Daoy (cell line): ENCODE measurements at regions not wholly inside any gene's neighbourhood (a gene's known extent, or its start where the extent isn't known, plus 50 kb on each side); places are given as distances from the start of the nearest gene placed in this dataset.

Source experiments
- DNase-seq: peaks from one replicate; pipeline ENCODE4 v3.0.0-alpha.2; 2015; ENCODE audit warnings: low read depth

DNA sequence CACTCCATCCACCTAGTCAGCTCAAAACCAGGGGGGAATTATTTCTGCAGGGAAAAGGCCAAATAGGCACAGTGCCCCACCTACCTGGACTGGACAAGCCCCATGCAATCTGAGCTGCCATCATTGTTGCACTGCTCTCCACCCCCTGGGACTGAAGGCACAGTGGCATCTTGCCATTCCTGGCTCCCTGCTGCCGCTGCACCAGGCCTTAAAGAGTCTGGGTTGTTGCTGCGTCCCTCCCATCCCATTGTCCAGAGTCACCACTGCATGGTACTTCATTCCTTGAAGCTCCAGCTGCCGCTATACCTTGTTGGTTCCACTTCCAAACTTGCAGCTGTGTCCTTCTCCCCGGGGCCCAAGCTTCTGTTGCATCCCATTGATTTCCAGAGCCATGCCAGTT, 629.7 kb downstream of the STIM2 start:
- no peak for DNase-seq

DNA sequence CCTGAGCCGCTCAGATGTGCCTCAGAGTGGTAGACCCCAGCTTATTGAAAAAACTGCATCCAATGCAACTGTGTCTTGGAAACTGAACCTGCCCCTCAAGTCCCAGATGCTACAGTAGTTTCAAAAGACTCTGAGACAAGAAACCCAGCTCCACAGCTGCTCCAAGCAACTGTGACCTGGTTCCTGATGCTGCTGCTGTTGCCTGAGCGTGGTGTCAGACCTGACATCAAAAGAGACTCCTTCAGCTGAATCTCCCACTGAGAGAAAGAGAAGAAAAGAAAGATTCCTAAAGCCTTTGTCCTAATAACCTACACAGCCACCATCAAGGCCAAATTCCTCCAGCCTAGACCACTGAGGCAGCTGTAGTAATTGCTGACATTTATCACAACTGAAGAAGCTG, 630.1 kb downstream of the STIM2 start:
- no peak for DNase-seq

DNA sequence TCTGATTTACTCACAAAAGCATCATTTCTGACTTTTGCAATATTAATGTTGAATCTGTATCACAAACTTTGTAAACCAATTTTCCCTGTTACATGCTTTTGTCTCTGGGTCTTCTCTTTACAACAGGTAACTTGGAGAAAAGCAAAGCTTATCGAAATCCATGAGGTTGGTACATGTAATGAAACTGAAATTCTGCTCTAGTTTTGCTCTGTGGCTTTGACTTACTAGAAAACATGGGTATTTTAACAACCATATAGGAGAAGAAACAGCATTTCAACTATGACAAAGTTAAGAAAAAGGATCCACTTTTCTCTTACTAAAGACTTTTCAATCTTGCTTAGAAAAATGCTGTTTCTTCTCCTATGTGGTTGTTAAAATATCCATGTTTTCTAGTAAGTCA, 645.8 kb downstream of the STIM2 start:
- no peak for DNase-seq

DNA sequence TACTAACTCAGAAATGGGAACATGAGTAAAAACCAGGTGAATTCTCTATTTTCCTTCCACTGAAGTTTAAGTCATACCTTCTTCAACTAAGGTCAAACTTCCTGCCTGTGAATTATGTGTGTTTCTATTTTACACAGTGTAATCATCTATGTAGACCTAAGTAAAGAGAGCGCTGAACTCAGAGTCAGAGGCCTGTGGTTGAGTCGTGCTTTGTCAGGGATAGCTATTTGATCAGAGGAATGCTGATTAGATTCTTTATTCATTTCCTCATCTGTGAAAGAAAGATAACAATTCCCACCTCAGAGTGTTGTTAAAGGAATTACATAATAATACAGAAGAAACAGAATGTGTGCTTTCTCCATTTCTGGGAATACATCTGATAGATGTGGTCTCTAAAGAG, 654.1 kb downstream of the STIM2 start:
- no peak for DNase-seq

DNA sequence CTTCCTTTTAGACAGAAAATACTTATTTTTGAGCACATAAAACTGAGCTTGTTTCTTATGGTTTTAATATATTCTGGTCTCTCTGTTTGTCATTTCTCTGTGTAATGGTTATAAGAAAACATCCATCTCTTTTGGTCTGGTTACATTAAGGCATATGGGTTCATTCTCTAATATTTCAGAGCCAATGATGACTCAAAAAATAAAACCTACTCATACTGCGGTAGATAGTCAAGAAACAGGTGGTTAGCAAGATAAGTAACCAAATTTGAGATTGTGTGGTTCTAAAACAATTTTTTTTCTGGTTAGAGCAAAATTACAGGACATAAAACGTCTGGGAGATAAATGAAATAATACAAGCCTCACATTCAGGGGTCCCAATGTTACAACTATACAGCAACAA, 654.5 kb downstream of the STIM2 start:
- DNase-seq: no peak

DNA sequence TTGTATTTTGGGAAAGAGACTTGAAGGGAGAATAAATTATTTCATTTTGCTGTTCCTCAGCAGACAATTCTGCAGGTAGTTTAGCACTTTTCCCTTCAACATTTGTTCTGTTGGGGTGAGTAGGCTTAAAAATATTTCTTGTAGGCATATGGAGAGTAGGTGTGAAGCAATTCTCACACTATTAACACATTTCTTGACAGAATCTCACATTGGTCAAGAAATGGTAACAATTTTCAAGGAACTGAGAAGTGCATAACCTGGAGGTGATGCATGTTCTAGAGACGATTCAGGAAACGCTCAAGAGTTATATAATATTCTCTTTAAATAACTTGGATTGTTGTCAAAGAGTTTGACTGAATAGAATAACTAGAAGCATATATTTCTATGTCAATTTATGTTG, 658.2 kb downstream of the STIM2 start:
- no peak for DNase-seq

DNA sequence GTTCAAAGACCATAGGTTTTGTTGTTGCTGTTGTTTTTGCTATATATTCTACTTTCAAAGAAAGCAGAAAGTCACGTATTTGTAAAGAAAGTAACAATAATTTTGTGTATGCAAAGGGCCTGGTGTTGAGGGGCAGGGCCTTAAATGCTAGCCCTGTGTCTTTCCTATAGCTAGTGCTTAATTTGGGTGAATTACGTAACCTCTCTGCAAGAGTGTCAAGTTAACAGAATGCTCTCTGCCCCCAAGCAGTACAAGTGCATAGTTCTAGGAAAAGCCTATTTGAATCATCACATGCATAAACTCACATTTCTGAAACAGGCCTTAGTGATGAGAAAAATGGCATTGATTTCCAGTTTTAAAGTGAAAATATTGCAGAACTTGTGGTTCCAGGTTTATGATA, 663.6 kb downstream of the STIM2 start:
- no peak for DNase-seq

DNA sequence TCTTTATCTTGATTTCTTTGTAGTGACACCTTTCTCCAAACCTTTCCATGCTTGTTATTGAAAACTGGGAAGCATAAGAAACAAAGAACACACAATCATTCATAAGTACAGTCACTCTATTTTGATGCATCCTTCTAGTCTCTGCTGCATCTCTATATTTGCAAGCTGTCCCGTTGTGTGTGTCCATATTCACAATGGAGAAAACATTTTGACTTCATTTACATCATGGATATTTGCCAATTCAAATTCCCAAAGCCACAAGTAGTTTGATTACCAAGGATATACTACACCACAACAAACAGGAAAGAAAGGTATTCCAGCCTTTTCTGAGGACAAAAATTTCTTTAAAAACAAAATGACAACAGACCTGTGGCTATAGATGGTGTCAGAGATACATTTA, 673.8 kb downstream of the STIM2 start:
- no peak for DNase-seq

DNA sequence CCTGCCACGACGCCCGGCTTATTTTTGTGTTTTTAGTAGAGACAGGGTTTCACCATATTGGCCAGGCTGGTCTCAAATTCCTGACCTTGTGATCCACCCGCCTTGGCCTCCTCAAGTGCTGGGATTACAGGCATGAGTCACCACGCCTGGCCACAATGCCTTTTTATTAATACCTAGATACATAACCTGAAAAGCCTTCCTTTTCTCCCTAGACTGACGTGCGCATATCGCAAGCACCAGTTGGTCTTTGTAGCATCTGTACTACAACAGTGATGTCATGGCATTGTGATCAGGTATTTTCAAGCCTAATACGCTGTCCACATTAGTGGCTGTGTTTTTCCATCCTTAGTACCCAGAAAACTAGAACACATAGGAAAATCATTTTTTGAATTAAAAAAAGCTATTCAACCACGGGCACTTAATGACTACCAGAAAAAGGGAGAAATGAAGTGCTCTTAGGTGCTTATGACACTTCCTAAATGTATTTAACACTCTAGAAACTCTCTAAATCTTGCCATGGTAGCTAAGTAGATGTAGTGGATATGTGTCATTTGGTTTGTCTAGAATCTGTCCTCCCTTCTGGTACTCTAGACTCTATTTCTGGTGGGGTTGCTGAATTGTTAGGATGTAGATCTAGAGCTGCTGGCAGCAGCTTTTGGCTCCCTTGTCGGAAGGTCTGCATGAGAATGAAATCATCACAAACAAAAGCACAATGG, 707.8 kb downstream of the STIM2 start:
- no peak for DNase-seq

DNA sequence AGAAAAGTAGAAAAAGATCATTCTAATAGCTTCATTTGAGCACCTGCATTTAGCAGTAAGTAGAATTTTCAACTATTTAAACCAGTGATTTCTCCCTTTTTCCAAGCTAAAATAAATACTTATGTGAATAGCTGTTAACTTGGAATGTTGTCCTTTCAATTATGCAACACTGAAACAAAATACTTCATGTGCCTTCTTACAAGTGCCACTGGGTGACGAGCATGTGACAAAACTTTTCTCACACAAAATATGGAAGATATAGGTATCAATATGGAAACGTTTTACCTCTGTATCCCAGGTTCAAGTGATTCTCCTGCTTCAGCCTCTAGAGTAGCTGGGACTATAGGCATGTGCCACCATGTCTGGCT, 708.3 kb downstream of the STIM2 start:
- DNase-seq: no peak

DNA sequence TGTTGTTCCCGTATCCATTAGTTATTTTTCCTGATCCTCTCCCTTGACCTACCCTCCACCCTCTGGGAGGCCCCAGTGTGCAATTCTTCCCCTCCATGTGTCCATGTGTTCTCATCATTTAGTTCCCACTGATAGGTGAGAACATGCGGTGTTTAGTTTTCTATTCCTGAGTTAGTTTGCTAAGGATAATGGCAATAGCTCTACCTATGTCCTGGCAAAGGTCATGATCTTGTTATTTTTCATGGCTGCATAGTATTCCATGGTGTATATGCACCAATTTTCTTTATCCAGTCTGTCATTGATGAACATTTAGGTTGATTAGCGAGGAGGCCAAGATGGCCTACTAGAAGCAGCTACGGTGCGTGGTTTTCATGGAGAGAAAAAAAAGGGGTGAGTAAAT, 714.1 kb downstream of the STIM2 start:
- DNase-seq: no peak

DNA sequence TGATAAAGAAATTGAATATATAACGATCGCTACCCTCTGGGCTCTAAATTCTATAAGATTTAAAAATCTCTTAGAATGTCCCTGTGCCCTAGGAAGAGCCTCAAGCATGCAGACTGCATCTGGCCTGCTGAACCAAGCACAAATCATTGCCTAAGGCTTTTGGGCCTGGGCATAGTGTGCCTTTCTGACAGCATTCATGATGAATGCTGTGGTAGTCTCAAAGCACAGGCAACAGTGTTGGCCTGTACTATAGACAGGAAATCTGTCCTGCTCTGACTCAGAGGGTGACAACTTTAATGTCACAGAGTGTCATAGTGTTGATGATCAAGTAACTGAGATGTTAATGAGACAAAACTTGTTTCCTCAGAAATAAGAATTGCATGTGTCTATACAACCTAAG, 717.3 kb downstream of the STIM2 start:
- DNase-seq: no peak

DNA sequence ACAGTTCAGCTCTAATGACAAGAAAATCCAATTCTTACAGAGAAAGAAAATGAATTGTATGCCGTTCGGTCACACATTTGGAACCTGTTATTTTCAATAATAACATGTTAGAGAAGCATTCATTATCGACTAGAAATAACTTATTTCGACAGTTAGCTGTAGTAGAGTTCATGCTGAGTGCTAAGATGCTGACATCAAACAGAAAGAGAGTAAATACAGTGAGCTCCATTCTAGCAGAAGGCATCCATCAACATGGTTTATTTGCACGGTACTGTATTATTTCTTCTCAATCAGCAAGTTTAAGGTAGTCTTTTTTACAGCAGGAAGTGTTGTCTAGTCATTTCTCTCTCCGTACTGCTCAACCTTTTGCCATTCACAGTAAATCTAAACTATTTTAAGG, 732.1 kb downstream of the STIM2 start:
- DNase-seq: no peak

DNA sequence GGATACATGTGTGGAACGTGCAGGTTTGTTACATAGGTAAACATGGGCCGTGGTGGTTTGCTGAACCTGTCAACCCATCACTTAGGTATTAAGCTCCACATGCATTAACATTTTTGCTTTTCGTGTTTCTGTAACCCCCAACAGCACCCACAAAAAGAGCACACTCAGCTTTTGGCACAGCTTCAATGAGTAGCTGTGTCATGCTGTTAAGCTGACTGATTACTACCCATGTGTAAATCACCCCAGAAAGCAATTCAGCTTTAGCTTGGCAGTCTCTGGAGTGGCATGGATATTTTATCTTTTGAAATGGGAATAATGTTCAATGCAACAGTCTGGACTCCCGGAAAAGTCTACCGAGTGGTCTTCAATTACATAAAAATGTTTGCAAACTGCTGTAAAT, 734.3 kb downstream of the STIM2 start:
- no peak for DNase-seq

DNA sequence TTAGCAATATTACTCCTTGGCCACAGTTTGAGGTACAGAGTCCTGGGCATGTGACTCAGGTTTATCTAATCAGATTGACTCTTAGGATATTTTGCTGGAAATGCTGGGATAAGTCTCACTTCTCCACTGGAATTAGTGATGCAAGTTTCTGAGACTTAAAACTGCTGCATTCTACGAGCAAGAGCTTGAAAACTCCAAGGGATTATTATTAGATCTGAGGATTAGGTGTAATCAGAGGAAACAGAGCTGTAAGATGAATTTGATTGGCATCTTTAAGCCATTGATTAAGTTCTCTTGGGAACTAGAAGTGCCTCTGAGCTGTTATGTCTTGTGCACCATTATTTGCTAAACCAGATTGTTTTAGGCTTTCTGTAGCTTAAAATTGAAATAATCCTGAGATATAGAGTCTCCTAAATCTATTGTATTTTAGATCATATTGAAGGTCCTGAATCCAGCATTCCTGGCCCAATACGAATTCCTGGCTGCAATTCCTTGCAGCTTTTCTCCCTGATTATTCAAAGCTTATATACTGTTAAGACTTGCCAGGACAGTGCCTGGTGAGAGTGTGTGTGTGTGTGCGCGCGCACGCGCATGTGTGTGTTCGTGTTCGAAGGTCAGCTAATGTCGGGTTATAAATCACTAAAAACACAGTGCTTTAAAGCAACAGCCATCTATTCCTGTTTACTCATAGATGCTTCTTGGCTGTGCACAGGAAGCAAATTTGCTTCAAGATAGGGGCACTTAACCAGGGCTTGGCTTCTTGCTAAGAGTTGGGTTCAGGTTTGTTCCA, 735.1 kb downstream of the STIM2 start:
- DNase-seq: no peak

DNA sequence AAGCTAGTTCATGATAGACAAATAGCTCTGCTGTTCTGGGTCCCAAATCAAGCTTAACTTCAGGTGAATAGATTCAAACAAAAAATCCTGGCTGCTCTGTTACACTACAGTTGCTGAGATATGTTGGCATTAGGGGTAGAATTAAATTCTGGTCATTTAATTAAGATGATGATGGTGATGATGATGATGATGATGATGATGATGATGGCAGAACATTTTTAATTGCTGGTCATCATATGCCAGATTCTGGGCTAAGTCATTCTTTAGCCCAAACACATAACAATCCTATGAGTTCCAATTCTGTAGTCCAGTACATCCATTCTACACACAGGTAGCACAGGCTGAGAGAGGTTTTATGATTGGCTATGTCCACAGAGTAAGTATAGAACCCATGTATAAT, 741.5 kb downstream of the STIM2 start:
- DNase-seq: no peak

DNA sequence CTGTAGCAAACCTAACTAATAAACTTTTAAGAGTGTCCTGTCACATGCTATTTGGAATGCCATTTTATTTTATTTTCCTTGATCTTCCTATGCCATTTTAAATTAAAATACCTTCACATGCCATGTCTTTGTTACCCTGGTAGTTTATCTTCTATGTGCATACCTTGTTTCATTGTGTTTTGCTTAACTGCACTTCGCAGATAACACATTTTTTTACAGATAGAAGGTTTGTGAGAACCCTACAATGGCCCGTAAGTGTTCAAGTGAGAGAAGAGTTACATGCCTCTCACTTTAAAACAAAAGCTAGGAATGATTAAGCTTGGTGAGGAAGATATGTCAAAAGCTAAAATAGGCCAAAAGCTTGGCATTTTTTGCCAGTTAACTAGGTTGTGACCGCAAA, 744.1 kb downstream of the STIM2 start:
- no peak for DNase-seq

DNA sequence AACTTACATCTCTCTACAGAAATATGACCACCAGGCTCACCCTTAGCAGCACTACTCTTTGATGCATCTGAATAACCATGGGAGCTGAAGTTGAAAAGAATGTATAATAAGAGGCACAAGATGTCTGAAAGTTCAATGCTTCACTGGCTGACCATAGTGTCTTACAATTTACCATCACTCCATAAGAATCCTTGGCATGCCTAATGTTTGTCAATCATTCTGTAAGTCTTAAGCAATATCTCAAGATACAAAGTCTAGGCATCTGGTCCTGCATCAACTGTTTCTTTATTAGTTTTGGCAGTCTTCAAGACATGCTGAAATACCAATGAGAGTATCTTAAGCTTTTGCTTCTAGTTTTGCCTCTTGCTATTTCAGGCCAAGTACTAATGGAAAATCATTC, 755.5 kb downstream of the STIM2 start:
- DNase-seq: no peak

DNA sequence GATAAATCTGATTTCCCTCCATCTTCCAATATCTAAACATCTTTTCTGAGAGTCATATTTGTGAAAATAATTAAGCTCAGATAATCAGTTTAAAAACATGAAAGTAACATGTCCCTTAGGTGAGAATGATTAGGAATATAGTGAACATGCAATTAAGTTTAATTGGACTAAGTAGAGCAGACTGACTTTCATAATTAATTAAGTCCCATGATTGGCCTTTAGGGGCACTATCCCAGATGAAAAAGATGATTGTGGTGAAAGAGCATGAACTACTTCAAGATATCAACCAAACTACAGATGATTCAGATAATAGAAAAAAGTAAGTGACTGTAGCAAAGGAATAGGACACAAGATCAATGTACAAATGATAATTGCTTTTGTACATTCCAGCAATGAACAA, 758.8 kb downstream of the STIM2 start:
- DNase-seq: no peak

DNA sequence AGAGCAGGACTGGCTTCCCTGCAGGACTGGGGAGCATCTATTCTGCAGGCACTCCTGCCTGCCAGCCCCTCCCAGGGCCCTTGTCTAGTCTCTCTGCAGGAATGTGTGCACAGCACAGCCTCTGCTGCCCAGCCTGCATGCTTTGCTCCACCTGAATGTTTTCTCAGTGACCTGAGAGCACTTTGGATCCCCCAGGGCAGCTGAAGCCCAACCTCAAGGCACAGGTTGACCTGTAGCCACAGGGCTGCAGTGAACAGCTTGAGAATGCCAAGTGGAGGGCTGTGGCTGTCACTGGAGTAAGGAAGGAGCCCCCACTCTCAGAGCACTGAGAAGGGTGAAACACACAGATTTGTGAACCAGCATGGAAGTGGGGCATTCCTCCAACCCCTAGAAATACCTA, 760.2 kb downstream of the STIM2 start:
- no peak for DNase-seq

DNA sequence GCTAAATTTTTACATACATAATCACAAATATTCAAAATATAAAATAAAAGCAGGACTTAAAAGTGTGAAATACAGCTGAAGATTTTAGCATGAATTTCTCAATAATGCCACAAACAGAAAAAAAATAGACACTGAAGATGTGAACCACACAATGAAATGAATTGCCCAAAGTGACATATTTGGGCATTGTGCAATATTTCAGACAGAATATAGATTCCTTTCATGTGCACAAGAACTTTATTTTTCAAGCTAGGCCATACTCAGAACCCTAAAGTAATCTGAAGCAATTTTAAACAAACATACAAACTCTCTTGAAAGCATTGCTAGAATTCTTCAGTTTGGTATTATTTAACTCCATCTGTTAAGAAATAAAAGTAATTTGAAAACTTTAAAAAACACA, 764.1 kb downstream of the STIM2 start:
- no peak for DNase-seq

DNA sequence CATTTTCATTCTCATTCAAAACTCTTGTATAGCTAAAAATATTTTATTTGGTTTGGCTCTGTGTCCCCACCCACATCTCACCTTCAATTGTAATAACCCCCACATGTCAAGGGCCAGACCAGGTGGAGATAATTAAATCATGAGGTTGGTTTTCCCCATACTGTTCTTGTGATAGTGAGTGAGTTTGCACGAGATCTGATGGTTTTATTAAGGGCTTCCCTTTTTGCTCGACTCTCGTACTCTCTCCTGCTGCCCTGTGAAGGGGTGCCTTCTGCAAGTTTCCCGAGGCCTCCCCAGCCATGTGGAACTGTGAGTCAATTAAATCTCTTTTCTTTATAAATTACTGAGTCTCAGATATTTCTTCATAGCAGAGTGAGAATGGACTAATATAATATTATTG, 768.0 kb downstream of the STIM2 start:
- no peak for DNase-seq

DNA sequence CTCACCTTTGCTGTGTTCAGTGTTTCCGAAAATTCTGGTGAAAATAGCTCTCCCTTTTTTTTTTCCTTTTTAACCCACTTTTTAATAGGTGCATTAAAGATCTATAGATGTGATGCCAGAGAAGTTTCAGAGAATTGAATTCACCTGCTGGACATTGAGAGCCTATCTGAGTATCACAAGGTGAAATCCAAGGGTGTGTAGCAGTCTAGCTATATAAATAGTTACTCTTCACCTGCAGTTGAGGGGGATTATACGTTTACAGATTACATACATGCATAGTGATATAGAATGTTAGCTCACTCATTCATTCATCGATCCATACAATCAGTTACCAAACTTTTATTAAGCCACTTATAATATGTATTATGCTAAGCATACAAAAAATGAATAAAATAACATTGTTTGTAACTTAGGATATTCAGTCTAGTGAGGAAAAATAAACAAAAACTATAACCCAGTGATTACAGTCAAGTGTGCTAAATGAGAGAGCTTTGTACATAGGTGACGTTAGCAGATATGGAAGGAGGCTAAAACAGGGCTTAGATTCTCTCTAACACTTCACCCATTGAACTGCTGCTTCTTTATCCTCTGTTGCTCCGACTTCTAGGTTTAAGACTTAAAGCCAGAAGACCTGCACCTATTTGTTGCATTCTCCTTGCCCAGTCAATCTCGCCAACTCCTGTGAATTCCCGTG, 769.0 kb downstream of the STIM2 start:
- no peak for DNase-seq
